Neural progenitor cell (in vitro differentiated cells): ENCODE measurements at regions not wholly inside any gene's neighbourhood (a gene's known extent, or its start where the extent isn't known, plus 50 kb on each side); places are given as distances from the start of the nearest gene placed in this dataset.

ENCODE experiments used
- DNase-seq: peaks from one replicate; pipeline ENCODE4 v3.0.0-alpha.2; 2016; ENCODE audit warnings: low spot score
- H2AFZ ChIP-seq: fragments of 200-600 bp; sonication (generic); replicated peaks from 2 replicates; pipeline ENCODE4 v1.6.1; 2016; ENCODE audit warnings: antibody characterized with exemption
- H3F3A ChIP-seq: fragments of 200-600 bp; sonication (generic); 2 replicates; pipeline ENCODE4 v1.6.1; 2016; ENCODE audit warnings: antibody characterized with exemption, low read depth
- H3K27ac ChIP-seq: fragments of 200-600 bp; sonication (generic); 2 replicates; pipeline ENCODE4 v1.5.1; 2016; ENCODE audit warnings: mild to moderate bottlenecking
- H3K27me3 ChIP-seq: fragments of 200-600 bp; sonication (generic); 2 replicates; pipeline ENCODE4 v1.6.1; 2016; ENCODE audit warnings: mild to moderate bottlenecking, moderate library complexity
- H3K36me3 ChIP-seq: fragments of 200-600 bp; sonication (generic); 2 replicates; pipeline ENCODE4 v1.5.1; 2016
- H3K4me1 ChIP-seq: fragments of 200-600 bp; sonication (generic); 2 replicates; pipeline ENCODE4 v1.6.1; 2016; ENCODE audit warnings: mixed run types
- H3K4me2 ChIP-seq: fragments of 200-600 bp; sonication (generic); 2 replicates; pipeline ENCODE4 v1.6.1; 2016
- H3K4me3 ChIP-seq: fragments of 200-600 bp; sonication (generic); 2 replicates; pipeline ENCODE4 v1.5.1; 2016
- H3K79me2 ChIP-seq: fragments of 200-600 bp; sonication (generic); 2 replicates; pipeline ENCODE4 v1.6.1; 2016; ENCODE audit warnings: low read depth
- H3K9ac ChIP-seq: fragments of 200-600 bp; sonication (generic); 2 replicates; pipeline ENCODE4 v1.6.1; 2016
- H3K9me3 ChIP-seq: fragments of 200-600 bp; sonication (generic); 2 replicates; pipeline ENCODE4 v1.5.1; 2016; ENCODE audit warnings: low read depth
- H4K20me1 ChIP-seq: fragments of 200-600 bp; sonication (generic); 2 replicates; pipeline ENCODE4 v1.6.1; 2016; ENCODE audit warnings: low read depth
- H3K27ac Mint-ChIP-seq: 3 replicates; pipeline ENCODE4 v1.8.0; 2021; ENCODE audit warnings: mixed read lengths
- H3K27me3 Mint-ChIP-seq: 2 replicates; pipeline ENCODE4 v1.8.0; 2022; ENCODE audit warnings: low read depth, mild to moderate bottlenecking, inconsistent platforms, moderate library complexity, mixed read lengths; ENCODE audit not compliant: insufficient read depth
- H3K36me3 Mint-ChIP-seq: 3 replicates; pipeline ENCODE4 v1.8.0; 2021; ENCODE audit warnings: mixed read lengths
- H3K4me1 Mint-ChIP-seq: 3 replicates; pipeline ENCODE4 v1.8.0; 2021; ENCODE audit warnings: mixed read lengths
- H3K4me3 Mint-ChIP-seq: 3 replicates; pipeline ENCODE4 v1.8.0; 2021; ENCODE audit warnings: mild to moderate bottlenecking, moderate library complexity, mixed read lengths
- H3K9me3 Mint-ChIP-seq: 3 replicates; pipeline ENCODE4 v1.8.0; 2020; ENCODE audit warnings: mixed read lengths
- CTCF ChIP-seq: fragments of 200-600 bp; sonication (generic); IDR thresholded peaks from 2 replicates; pipeline ENCODE4 v1.5.1; 2017; ENCODE audit warnings: antibody characterized with exemption, mild to moderate bottlenecking
- EZH2 ChIP-seq: fragments of 200-600 bp; sonication (generic); IDR thresholded peaks from 2 replicates; pipeline ENCODE4 v1.6.1; 2017; ENCODE audit warnings: antibody characterized with exemption, mild to moderate bottlenecking, moderate library complexity
- EZH2phosphoT487 ChIP-seq: fragments of 200-600 bp; sonication (generic); IDR thresholded peaks from 2 replicates; pipeline ENCODE4 v1.6.1; 2017; ENCODE audit warnings: antibody characterized with exemption

DNA sequence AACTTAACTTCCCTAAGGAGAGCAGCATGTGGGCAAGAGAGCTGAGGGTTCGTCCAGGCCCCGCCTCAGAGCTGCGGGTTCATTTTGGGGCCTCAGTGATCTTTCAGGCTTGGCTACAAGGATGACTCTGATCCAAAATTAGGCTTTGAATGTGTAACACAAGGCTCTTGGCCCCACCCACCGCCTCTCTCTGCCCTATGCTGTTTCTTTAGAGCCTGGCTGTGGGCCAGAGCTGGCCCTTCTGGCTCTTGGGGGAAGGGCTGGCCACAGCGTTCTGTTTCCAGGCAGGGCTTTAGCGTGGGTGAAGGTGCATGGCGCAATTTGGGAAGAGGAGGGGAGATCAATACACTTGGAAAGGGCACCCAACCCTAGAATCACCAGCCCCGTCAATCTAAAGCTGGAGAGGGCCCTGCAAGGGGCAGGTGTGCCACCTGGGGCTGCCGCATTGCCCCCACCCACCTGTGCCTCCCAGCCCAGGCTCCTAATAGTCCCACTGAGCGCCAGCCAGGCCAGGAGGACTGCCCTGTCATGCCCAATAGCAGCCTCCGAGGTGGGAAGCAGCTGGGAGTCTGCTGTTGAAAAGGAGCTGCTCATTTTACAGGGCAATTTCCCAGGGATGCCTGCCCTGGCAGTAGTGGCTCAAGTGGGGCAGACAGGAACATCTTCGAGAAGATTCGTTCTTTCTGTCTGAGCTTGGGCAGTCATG lies 84.5 kb upstream of the MAML3 start:
- Histone ChIP-seq H3K4me1 (peaks cover 54% of the 10 kb centered on the region), H3K36me3 (no peaks in the 10 kb centered on the region), H3F3A (peaks cover 48% of the 10 kb centered on the region), H2AFZ (peak overlapping the region; percentile 14), H3K4me2 (peak overlapping the region; percentile 75), H3K9me3 (no peaks in the 10 kb centered on the region), H3K4me3 (peak overlapping the region; percentile 33), H3K9ac (no peak overlapping the region), H4K20me1 (no peaks in the 10 kb centered on the region), H3K79me2 (no peaks in the 10 kb centered on the region), H3K27ac (peak overlapping the region; percentile 92), H3K27me3 (no peaks in the 10 kb centered on the region)
- peak; percentile 69 for DNase-seq
- Mint-ChIP-seq H3K27me3 (peaks cover 4% of the 10 kb centered on the region), H3K27ac (peak overlapping the region; percentile 99), H3K36me3 (no peaks in the 10 kb centered on the region), H3K9me3 (no peaks in the 10 kb centered on the region), H3K4me3 (peak overlapping the region; percentile 78), H3K4me1 (peaks cover 76% of the 10 kb centered on the region)
- no peak for TF ChIP-seq EZH2
- TF ChIP-seq CTCF: no peak
- TF ChIP-seq EZH2phosphoT487: no peak

- peak; percentile 93 for DNase-seq
- peak overlapping the region; percentile 75 for H3K4me2 ChIP-seq
- Mint-ChIP-seq H3K9me3 (no peaks in the 10 kb centered on the region), H3K27ac (peak overlapping the region; percentile 99), H3K4me1 (peaks cover 69% of the 10 kb centered on the region), H3K4me3 (peak overlapping the region; percentile 78), H3K36me3 (no peaks in the 10 kb centered on the region), H3K27me3 (peaks cover 4% of the 10 kb centered on the region)
- peak overlapping the region; percentile 33 for H3K4me3 ChIP-seq
- H3K9me3 ChIP-seq: no peaks in the 10 kb centered on the region
- TF ChIP-seq CTCF (no peak), EZH2 (no peak), EZH2phosphoT487 (no peak)
- H3K9ac ChIP-seq: no peak overlapping the region
- no peaks in the 10 kb centered on the region for H3K27me3 ChIP-seq
- H3K4me1 ChIP-seq: peaks cover 47% of the 10 kb centered on the region
- H3K27ac ChIP-seq: peak overlapping the region; percentile 92
- H3K36me3 ChIP-seq: no peaks in the 10 kb centered on the region
- no peaks in the 10 kb centered on the region for H3K79me2 ChIP-seq
- H2AFZ ChIP-seq: peak overlapping the region; percentile 5
- no peaks in the 10 kb centered on the region for H4K20me1 ChIP-seq
- peaks cover 41% of the 10 kb centered on the region for H3F3A ChIP-seq
These were observed 83.8 kb upstream of the MAML3 start for GRCh38 chr4:140237616-140238350.

DNA sequence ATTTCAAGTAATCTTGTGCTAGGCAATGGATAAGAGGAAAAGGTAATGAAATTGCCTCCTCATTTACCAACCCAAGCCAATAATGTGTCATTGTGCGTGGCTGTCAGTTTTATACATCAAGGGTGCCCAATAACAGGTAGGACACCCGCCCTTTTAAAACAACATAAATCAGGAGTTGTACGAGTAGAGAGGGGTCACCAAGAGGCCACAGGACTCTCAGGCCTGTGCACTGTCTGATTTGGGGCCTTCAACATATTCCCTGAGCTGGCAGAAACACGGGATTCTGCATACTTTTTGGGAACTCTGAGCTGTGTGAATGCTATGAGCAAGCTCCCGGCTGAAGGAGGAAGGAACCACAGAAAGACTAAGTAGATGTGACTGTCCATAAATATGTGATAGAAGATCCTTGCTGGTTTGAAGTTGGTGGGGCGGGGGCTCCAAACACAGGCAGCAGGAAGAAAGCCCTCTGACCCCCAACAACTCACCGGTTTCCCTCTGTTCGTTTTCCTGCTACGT lies 82.7 kb upstream of the MAML3 start:
- Mint-ChIP-seq H3K4me1 (peaks cover 63% of the 10 kb centered on the region), H3K27ac (peak overlapping the region; percentile 99), H3K9me3 (no peaks in the 10 kb centered on the region), H3K36me3 (no peaks in the 10 kb centered on the region), H3K27me3 (peaks cover 4% of the 10 kb centered on the region), H3K4me3 (peak overlapping the region; percentile 76)
- H2AFZ ChIP-seq: peak overlapping the region; percentile 75
- no peaks in the 10 kb centered on the region for H4K20me1 ChIP-seq
- H3K27ac ChIP-seq: peak overlapping the region; percentile 92
- H3K4me1 ChIP-seq: peaks cover 41% of the 10 kb centered on the region
- H3K4me2 ChIP-seq: peak overlapping the region; percentile 75
- H3F3A ChIP-seq: peaks cover 40% of the 10 kb centered on the region
- TF ChIP-seq EZH2: no peak
- H3K4me3 ChIP-seq: peak overlapping the region; percentile 10
- H3K27me3 ChIP-seq: no peaks in the 10 kb centered on the region
- H3K9ac ChIP-seq: no peak overlapping the region
- H3K79me2 ChIP-seq: no peaks in the 10 kb centered on the region
- no peaks in the 10 kb centered on the region for H3K9me3 ChIP-seq
- DNase-seq: no peak
- H3K36me3 ChIP-seq: no peaks in the 10 kb centered on the region
